Hypothalamus (tissue), 51 donors: ENCODE measurements at regions not wholly inside any gene's neighbourhood (a gene's known extent, or its start where the extent isn't known, plus 50 kb on each side); places are given as distances from the start of the nearest gene placed in this dataset.
A peak's percentile ranks its signal among the peaks of the same experiment; 100 is the strongest.

Source experiments
- DNase-seq, 51 donors: peaks; one replicate each; lab custom pipeline; 2025; lab: John Stamatoyannopoulos, UW

DNA sequence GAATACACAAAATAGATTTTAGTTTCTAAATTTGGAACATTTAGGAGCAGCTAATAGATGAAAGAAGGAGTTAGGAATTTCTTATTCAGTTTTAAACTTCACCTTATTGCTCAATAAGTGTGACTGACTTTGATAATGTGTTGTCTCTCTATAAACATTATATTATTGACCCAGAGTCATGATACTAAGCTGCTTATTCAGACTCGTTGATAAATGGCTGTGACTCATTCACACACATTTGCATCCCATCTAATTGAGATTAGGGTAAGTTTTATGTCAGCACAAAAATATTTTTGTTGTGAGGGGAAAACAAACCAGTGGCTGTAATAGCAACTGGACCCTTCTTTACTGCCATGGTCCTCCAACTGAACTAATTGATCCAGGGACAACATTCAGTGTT, 137.6 kb downstream of the GOLIM4 start:
- DNase-seq: no peak

DNA sequence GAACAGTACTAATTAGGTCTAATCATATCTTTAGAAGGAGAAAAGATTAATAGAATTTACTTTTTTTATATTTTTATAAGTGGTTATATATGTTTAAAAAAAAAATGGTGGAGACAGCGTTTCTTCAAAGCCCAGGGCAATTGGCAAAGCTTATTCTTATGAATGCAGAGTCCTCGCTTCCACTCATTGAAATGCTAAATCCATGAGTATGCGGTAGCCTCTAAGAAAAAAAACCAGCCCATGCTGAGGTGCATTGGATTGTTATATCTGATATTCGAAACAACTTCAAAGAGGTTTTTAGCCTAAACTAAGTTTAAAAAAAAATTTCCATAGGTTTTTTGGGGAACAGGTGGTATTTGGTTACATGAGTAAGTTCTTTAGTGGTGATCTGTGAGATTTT, 142.8 kb downstream of the GOLIM4 start:
- DNase-seq: no peak

DNA sequence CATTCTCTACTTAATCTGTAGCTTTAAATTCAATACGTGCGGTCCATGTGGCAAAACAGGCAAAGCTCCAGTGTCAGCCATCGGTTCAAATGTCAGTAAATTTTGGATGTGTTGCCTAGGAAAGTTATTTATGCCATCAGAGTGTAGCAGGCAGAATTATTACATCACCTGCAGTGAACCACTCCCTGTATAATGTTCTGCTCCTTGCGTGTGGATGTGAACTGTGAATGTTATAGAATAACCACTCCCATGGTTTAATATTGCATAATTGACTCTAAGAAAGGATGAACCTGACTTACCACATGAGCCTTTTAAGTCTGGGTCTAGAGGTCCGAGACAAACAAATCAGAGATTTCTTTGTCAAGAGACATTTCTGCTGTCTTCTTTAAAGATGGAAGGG, 145.5 kb downstream of the GOLIM4 start:
- no peak for DNase-seq

DNA sequence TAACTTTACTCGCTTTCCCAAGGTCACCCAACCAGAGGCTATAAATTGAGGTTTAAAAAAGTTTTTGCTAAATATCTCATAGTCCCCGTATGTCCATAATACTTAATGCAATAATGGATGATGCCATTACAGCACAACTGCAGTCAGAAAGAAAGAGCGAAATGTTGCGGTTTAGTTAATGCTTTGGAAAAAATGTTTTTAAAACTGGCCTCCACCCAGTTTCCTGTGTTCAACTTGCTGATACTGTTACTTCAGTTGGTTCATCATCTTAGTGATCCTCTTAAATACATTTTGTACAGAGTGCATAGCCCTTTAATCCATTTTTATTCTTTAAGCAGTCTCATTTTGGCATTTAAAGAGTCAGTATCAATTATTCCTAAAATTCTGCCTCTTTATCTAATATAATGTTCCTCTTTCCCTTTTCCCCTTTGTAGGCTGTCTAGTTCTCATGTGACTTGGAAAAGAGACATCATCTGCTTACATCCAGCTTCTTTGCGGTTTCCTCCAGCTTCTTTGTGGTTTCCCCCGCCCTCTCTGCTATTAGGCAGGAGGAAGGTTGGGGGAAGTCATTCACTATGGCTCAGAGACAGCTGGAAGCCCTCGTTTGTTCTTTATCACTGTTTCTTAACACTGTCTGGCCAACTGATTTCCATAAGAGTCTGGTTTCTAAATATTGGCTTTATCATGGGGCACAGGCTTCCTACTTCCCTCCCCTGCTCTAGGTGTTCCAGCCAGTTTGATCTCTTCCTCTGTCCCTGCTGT, 154.3 kb downstream of the GOLIM4 start:
- peak in 1 of 51 donors; percentile 2 for DNase-seq

DNA sequence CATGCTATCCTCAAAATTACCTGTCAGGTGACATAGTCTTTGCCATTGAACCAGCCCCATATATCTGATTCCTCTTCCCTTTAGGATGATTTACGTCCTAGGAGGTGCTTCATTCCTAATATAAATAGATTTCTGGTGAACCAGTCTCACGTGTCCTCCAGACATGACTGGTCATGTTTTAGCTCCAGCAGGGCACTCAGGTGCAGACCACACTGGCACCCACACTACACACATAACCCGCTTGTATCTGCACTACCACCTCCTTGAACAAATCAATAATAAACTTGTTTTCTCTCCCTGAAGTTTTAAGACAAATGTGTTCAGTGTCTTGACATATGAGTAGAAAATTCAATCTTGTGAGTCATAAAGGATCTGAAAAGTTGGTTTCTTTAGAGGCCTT, 155.5 kb downstream of the GOLIM4 start:
- no peak for DNase-seq

DNA sequence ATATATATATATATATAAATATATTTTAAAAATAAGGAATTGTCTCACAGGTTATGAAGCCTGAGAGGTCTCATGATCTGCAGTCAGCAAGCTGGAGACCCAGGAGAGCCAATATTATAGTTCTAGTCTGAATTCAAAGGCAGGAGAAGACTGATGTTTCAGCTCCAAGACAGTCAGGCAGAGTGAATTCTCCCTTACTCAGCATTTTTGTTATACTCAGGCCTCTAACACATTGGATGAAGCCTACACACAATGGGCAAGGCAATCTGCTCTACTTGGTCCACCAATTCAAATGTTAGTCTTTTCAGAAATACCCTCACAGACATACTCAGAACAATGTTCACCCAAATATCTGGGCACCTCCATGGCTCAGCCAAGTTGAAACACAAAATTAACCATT, 157.2 kb downstream of the GOLIM4 start:
- DNase-seq: no peak

DNA sequence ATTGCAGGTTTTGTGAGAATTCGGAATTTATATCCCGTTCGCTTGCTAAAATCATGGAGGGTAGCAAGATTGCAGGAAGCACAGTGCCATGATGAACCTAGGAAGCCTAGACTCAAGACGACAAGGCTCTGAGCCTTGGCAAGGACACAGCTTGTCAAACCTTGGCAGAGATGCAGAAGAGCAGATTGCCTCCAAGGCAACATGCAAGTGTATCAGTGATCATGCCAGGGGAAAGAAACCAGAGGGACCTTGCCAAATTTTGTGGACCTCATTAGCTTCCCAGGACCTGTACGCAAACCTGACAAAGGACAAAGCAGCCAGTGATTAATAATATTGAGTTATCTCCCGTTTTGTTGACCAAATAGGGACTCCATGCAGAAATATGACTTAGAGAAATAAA, 159.7 kb downstream of the GOLIM4 start:
- peak in 1 of 51 donors; percentile 1 for DNase-seq

DNA sequence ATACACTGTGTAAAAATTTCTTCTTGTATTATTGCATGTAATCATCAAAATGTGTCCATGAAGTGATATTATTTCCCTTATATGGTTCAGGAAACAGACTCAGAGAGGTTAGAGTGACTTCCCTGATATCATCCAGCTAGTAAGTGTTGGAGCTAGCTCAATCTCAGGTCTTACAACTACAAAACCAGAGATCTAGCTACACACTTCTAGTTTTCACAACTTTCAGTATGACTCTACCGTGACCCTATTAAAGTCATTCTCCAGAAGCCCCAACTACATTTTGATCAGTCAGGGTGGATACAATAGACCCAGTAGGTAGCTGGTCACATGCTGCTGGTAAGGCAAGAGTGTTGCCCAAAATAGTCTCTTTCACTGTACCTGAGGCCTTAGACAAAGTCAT, 165.3 kb downstream of the GOLIM4 start:
- DNase-seq: no peak

DNA sequence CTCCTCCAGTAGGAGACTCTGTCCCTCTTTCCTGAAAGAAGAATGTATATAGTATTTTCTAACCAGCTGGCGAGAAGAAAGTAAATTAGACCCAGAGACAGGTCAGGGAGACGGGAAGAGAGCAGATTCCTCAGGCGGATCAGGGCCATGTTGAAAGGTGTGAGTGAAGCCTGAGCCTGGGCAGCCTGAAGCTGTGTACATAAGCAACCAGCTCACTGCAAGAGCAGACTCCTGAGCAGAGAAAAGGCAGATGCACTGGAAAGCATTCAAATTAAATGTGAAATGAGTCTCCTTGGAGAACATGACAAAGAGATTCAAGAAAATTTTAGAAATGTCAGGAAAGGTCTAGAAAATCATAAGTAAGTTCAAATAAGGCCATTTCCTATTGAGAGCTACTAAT, 165.8 kb downstream of the GOLIM4 start:
- DNase-seq: no peak

DNA sequence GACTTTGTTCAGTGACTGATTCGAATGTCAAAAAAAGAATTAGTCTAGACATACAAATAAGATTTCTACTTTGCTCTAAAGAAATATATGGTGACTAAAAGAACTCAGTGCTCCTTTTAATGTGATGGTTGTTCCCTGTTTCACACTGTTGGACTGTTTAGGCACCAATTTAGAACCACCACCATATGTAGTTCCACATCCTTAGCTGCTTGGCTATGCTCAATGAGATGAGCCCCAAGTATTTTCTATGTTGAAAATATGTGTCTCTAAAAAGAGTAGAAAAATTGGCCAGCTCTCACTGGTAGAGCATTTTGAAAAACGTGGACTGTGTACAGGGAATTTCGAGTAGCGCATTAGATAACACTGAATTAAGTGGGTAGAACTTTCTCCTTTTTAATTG, 167.3 kb downstream of the GOLIM4 start:
- DNase-seq: no peak

DNA sequence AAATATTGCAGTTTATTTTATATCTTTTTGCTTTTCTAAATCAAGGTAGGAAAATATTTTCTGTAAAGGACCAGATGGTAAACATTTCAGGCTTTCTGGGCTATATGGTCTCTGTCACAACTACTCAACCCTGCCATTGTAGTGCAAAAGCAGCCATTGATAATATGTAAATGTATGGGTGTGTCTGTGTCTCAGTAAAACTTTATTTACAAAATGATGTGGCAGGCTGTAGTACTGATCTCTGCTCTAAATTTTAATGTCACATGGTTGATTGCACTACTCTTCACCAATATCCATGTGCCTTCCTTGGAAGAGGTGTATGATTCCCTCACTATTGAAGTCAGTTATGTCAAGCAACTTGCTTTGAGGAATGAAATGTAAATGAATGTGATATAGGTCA, 175.0 kb downstream of the GOLIM4 start:
- no peak for DNase-seq

DNA sequence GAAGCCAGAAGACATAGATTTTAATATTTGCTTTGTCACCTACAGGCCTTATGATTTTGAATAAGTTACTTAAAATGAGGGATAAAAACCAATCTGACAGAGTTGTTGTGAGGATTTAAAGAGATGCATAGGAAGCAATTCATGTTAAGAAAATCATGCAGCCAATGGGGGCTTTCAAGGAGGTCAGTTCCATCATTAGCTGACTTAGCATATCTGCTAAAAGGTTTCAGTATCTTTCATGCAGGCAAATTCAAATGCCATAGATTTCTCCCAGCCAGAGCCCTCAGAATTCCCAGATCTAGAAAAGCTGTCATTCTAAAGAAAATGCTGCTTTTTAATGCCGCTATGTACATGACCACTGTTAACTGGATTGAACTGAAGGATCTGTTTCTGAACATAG, 176.1 kb downstream of the GOLIM4 start:
- DNase-seq: no peak

DNA sequence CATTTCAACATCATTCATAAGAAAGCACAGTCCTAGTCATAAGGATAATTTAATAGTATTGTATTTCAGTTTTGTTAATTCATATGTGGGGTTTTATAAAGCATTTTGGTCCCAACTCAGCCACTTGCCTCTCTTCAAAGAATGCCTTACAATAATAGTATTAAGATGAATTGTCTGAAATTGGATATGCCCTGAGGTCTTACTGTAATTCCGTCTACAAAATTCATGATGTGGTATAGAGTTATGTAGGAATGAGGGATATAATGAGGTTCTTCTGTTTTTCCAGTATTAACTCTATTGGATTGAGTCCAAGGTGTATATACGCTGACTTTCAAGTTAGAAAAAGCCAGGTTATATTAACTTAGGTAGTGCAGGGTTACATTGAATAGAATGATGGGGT, 177.0 kb downstream of the GOLIM4 start:
- DNase-seq: no peak

DNA sequence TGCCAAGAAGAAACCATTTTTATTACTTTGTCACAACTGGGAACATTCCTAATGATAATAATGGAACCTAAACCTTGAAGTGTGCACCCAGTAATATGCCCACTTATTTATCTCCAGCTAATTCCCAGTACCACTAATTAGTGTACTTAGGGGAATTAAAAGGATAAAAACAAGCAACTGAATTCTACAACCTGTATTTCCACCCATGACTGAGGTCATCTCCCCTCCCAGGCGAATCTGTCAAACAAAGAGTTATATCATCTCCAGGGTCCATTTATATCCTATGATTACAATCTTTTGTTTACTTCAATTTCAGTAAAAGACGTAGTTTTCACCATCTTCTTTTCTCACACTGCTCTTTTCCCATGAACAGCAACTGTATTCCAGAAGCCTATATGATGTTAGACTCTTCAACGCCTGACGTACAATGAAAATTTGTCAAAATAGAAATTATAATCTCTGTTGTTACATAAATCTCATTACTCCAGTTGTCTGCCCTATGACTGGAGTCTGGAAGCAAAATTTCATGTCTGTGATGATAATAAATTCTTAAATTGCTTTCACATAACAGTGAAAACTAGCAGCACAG, 177.6 kb downstream of the GOLIM4 start:
- no peak for DNase-seq

DNA sequence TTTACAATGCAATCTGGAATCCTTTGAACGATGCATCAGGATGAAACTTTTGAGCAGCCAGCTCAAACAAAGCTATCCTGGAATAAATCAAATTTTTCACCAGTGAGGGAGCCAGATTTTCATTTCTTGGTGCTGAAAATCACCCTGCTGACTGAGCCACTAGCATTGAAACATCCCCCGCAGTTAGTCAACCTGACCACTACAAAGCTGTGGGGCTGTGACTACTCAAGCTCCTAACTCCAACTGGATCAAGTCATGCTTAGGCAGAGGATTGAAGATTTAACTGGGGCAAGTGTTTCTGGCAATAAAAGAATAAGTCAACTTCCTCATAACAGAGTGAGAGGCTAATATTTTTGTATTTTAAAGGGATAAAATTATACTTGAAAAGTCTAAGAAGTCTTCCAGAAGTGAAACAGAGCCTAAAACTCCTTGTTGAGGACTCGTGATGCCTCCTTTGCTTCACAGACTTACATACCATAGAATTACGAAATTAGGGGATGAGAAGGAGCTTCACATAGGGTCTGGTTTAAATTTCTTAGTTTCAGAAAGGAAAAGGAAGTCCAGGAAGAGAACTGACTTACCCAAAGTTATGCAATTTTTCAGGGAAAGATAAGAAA, 177.8 kb downstream of the SERPINI1 start:
- DNase-seq: no peak

DNA sequence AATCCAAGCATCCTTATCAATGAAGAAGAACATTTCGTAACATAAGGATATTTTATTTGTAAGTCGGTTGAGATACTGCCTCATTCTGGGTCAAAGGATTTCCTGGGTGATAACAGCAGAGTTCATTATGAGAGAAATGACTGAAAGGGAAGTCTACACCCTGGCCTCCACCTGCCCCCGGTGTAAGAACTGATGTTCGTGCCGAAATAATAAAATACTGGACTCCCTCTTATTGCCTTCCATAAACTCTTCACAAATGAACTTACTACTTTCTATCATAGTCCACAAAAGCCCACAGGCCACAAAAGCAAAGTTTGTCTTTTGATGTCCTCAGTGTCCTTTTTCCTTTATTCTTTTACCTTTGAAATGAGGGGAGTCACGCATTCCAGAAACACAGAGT, 174.4 kb downstream of the SERPINI1 start:
- no peak for DNase-seq

DNA sequence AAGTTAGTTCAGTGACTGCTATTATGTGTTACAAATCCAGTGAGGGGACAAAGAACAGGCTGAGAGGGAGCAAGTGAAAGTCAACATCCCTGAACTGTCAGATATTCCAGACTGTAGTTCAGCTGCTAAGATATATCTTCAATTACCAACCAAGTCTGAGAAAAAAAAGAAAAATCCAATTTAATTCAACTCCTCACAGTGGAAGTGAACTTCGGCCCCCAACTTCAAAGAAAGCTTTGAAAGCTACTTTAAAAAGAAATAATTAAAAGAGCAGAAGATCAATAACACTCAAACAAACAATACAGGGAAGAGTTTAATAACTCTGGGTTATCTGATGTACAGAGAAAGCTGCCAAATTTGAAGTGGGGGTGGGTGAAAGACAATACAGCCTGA, 174.0 kb downstream of the SERPINI1 start:
- DNase-seq: no peak

DNA sequence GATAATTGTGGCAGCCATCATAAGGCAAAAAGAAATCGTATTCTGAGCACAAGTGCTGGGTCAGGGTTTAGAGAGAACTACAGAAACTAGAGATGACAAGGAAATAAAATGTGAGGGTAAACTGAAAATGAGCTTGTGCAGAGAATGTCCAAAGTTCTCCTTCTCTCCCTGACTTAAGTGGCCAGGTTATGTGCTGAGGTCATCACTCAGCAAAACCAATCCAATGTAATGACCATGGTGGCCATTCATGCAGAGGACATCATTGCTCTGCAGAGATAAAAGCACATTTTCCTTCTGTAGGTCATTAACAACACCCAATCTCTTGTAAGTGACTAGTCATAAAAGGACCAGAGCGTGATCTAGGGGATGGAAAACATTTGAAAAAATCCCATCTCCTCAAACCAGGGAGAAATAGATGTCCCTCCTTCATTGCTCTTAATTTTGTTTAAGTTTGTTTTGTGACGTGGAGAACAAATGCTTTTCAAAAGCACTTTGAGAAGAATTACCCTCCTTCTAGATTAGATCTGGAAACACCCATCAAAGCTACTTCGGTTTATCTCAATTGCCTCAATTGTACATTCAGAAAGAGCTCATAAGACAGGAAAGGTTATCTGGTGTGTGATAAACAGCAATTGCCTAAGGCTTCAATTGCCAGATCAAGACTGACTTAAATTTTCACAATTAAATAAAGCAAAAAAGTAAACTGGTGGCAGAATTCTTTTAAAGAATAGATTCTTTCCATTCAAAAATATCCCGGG, 173.4 kb downstream of the SERPINI1 start:
- no peak for DNase-seq

DNA sequence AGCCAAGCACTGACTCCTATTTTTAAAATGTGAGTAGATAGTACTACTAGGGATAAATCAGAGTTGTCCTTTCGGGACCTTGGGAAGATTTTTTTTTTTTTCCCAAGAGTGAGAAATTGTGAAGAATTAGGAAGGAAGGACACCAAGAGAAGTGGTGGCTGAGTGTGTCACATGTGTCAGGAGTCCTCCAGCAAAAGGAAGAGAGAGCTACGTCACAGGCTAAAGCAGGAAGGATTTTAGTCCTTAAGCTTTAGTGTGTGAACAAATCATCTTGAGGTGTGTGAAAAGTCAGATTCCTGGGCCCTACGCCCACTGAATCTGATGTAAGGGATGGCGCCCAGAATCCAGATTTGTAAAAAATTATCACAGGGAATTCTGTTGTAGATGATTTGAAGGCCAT, 172.7 kb downstream of the SERPINI1 start:
- no peak for DNase-seq

DNA sequence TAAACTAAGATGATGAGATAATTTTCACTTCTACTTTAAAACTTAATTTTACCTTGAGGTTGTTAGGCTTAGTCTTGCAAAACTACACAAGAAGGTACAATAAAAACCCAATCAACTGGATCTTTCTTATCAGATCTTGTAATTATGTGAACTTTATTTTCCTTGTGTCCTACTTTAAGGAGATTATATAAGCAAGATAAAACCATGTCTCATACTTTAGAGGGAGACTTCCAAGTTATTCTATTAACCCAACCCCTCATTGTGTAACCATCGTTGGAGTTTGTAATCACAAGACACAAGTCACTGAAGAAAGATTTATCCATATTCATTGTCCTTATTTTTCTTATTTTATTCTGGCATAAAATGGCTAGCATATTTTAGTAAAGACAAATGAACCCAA, 165.6 kb downstream of the SERPINI1 start:
- DNase-seq: no peak

DNA sequence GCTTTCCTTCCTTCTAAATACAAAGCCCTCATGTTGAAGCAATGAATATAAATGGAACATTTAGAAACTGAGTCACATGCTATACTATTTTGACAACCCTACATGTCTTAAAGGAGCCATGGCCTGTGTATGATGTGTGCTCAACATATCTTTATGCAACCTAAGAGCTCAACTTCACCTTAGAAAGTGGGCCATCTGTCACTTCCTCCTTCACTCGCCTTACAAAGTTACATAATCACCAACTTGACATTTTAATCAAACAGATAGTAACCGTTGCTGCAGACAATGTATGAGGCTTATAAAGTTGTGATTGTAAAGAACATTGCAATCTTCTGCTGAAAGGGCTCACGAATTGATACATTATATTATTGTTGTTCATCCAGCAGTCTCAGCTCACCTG, 163.6 kb downstream of the SERPINI1 start:
- no peak for DNase-seq

DNA sequence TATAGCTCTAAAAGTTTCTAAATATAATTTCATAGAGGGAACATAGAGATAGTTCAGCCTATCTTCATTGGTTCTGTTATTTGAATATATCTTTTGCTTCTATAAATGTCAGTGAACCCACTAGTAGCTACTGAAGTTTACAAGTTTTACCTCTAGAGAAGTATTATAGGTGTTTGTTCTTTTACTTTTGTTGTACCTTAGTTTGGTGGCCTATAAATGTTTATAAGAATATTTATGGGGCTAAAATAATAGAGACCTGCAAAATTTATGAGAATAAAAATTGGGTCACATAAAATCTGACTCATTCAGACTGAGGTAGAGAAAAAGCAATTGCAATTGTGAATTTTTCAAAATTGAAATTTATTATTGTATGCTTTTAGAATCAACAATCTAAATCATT, 162.6 kb downstream of the SERPINI1 start:
- DNase-seq: no peak
